Prostate gland (tissue), 2 donors: ENCODE measurements at regions not wholly inside any gene's neighbourhood (a gene's known extent, or its start where the extent isn't known, plus 50 kb on each side); places are given as distances from the start of the nearest gene placed in this dataset.

Source experiments
- DNase-seq: peaks from one replicate; pipeline ENCODE4 v3.0.0-alpha.2; 2019; ENCODE audit warnings: low spot score
- H3K27ac ChIP-seq, 2 donors: fragments of 200-600 bp; sonication (generic); 2 replicates each; pipeline ENCODE4 v1.5.1; 2017 to 2019
- H3K27me3 ChIP-seq: fragments of 200-600 bp; sonication (generic); replicated peaks from 2 replicates; pipeline ENCODE4 v1.5.1; 2019; ENCODE audit not compliant: insufficient read depth
- H3K36me3 ChIP-seq, 2 donors: fragments of 200-600 bp; sonication (generic); 1 replicate in 1 of 2; 2 replicates in 1 of 2; pipeline versions ENCODE4 v1.5.1 to v1.8.1; 2017 to 2019
- H3K4me1 ChIP-seq: fragments of 200-600 bp; sonication (generic); replicated peaks from 2 replicates; pipeline ENCODE4 v1.5.1; 2019
- H3K4me3 ChIP-seq, 2 donors: fragments of 200-600 bp; sonication (generic); 2 replicates each; pipeline ENCODE4 v1.5.1; 2017 to 2019
- H3K9me3 ChIP-seq: fragments of 200-600 bp; sonication (generic); 2 replicates; pipeline ENCODE4 v1.5.1; 2017
- CTCF ChIP-seq, 4 experiments: fragments of 200-600 bp in 2 of 4; fragments of 450-650 bp in 2 of 4; sonication (generic) in 2 of 4; IDR thresholded peaks; 1 replicate in 3 of 4; 2 replicates in 1 of 4; pipeline ENCODE4 v1.5.1; 2016 to 2019; ENCODE audit warnings: antibody characterized with exemption in 4 of 4, mild to moderate bottlenecking in 2 of 4, moderate library complexity in 2 of 4
- POLR2A ChIP-seq: fragments of 450-650 bp; IDR thresholded peaks from one replicate; pipeline ENCODE4 v1.6.1; 2016; ENCODE audit warnings: antibody characterized with exemption, mild to moderate bottlenecking
- POLR2AphosphoS5 ChIP-seq: sonication (generic); formaldehyde crosslinking; IDR thresholded peaks from one replicate; pipeline ENCODE4 v1.6.1; 2017; ENCODE audit warnings: antibody characterized with exemption
- WGBS: methylation state at CpG from one replicate; pipeline ENCODE4 v1.1.5; 2018; 5-methylcytosine and 5-hydroxymethylcytosine counted together
- intact Hi-C: fragments of 100-400 bp; cut with DNase I; formaldehyde crosslinking; loops from one replicate; pipeline ENCODE4 v1.14.2; 2022

DNA sequence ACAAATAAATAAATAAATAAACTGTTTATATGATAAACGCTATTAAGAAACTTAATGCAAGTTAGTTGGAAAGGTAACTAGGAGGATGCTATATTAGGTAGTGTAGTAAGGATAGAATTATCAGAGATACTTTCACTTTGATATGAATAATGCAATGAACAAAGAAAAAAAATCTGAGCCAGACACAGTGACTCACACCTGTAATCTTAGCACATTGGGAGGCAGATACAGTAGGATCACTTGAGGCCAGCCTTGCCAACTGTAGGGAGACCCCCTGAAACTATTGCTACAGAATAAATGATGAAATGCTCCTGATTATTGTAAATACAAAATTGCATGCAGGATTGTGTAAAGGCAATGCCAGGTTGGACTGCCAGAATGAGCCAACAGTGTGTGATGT lies 109.2 kb downstream of the ANXA2R start:
- no peaks in the 10 kb centered on the region for H3K9me3 ChIP-seq
- 98% methylated on average over 1 of the region's 1 CpG for WGBS
- no peaks in the 10 kb centered on the region for H3K4me1 ChIP-seq
- no peak for DNase-seq
- H3K36me3 ChIP-seq, result no peaks in the 10 kb centered on the region
- TF ChIP-seq CTCF (IDR thresholded peaks at IDR 0.05) (no peak), POLR2AphosphoS5 (no peak), POLR2A (no peak)
- no peak overlapping the region for H3K4me3 ChIP-seq
- H3K27me3 ChIP-seq, result no peaks in the 10 kb centered on the region
- intact Hi-C loops, result no loop called here
- no peak overlapping the region for H3K27ac ChIP-seq

- 71% methylated on average over 4 of the region's 4 CpGs for WGBS
- Histone ChIP-seq H3K9me3 (no peaks in the 10 kb centered on the region), H3K4me1 (no peaks in the 10 kb centered on the region), H3K27ac (no peak overlapping the region), H3K4me3 (no peak overlapping the region), H3K27me3 (no peaks in the 10 kb centered on the region), H3K36me3 (no peaks in the 10 kb centered on the region)
- intact Hi-C loops, result no loop called here
- TF ChIP-seq CTCF (IDR thresholded peaks at IDR 0.05) (no peak), POLR2AphosphoS5 (no peak), POLR2A (no peak)
- DNase-seq, result no peak
These were observed 110.2 kb downstream of the ANXA2R start for GRCh38 chr5:42929871-42930270.

GRCh38 chr5:42927730-42928129 lies 112.4 kb downstream of the ANXA2R start:
- Histone ChIP-seq H3K27ac (no peak overlapping the region), H3K9me3 (no peaks in the 10 kb centered on the region), H3K4me1 (no peaks in the 10 kb centered on the region), H3K36me3 (no peaks in the 10 kb centered on the region), H3K4me3 (no peak overlapping the region), H3K27me3 (no peaks in the 10 kb centered on the region)
- intact Hi-C loops, result no loop called here
- TF ChIP-seq CTCF (IDR thresholded peaks at IDR 0.05) (no peak), POLR2A (no peak), POLR2AphosphoS5 (no peak)
- no peak for DNase-seq
- WGBS, result 89% methylated on average over 8 of the region's 8 CpGs

DNA sequence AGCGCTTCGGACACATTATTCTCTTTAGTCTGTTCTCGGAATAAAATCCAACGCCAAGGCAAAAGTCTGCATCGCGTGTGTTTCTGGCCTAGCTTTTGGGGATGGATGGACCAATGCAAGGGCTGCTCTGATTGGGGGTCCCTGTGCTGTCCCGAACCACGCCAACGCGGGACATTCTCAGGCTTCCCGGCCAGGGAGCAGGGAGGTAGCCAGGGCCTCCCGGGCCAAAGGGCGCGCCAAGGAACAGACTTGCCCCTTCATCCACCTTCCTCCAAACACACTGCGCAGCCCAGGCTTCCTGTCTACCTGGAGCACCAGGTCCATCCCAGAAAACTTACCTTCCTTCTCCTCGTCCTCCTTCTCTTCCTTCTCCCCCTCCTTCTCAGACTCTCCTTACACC lies 113.0 kb upstream of the SELENOP start:
- WGBS, result 94% methylated on average over 16 of the region's 16 CpGs
- H3K4me3 ChIP-seq, result no peak overlapping the region
- TF ChIP-seq CTCF (IDR thresholded peaks at IDR 0.05), result no peak
- no peak for TF ChIP-seq POLR2AphosphoS5
- TF ChIP-seq POLR2A, result no peak
- H3K27ac ChIP-seq, result no peak overlapping the region
- no peak for DNase-seq
- no peaks in the 10 kb centered on the region for H3K4me1 ChIP-seq
- intact Hi-C loops, result no loop called here
- H3K27me3 ChIP-seq, result no peaks in the 10 kb centered on the region
- no peaks in the 10 kb centered on the region for H3K9me3 ChIP-seq
- H3K36me3 ChIP-seq, result no peaks in the 10 kb centered on the region

DNA sequence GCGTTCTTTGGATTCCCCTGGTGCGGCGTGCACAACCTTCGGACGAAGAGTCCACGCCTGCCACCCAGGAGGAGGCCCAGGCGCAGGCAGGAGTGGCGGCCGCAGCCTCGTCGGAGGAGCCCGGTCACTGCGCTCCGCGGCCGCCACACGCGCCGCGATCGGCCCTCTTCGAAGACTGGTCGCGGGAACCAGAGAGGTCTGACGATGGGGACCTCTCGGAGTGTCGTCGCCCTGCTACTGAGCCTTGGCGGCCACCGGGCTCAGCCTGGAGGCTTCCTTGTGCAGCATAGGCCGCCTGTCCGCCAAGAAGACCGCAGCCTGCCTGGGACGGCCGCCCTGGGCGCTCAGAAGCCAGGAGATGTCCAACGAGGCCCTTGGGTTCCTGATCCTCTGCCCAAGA lies 112.5 kb upstream of the SELENOP start:
- intact Hi-C loops, result no loop called here

More for the DNA sequence above, 112.5 kb upstream of the SELENOP start:
- Histone ChIP-seq H3K4me3 (no peak overlapping the region), H3K27me3 (no peaks in the 10 kb centered on the region), H3K9me3 (no peaks in the 10 kb centered on the region), H3K27ac (no peak overlapping the region), H3K4me1 (no peaks in the 10 kb centered on the region), H3K36me3 (no peaks in the 10 kb centered on the region)
- no peak for TF ChIP-seq POLR2A
- TF ChIP-seq CTCF (IDR thresholded peaks at IDR 0.05), result no peak
- no peak for TF ChIP-seq POLR2AphosphoS5
- no peak for DNase-seq
- WGBS, result 53% methylated on average over 28 of the region's 37 CpGs
